Stimulated activated CD4-positive, alpha-beta T cell treated with anti-CD3 and anti-CD28 coated beads, Interleukin-4, amount 100 ng/mL, for 4 hours (primary cell): ENCODE measurements at regions not wholly inside any gene's neighbourhood (a gene's known extent, or its start where the extent isn't known, plus 50 kb on each side); places are given as distances from the start of the nearest gene placed in this dataset.

Source experiments
- DNase-seq, 2 experiments: peaks; one replicate each; pipeline ENCODE4 v3.0.0-alpha.2; 2020

GRCh38 chr3:87390821-87391220 is 114.4 kb upstream of the POU1F1 start:
- DNase-seq = no peak

- no peak for DNase-seq
Measured at GRCh38 chr3:87390353-87390752, 114.0 kb upstream of the POU1F1 start.

GRCh38 chr3:87375231-87375682 is 98.9 kb upstream of the POU1F1 start:
- no peak for DNase-seq

GRCh38 chr3:87370007-87370406 is 93.6 kb upstream of the POU1F1 start:
- DNase-seq = no peak

DNA sequence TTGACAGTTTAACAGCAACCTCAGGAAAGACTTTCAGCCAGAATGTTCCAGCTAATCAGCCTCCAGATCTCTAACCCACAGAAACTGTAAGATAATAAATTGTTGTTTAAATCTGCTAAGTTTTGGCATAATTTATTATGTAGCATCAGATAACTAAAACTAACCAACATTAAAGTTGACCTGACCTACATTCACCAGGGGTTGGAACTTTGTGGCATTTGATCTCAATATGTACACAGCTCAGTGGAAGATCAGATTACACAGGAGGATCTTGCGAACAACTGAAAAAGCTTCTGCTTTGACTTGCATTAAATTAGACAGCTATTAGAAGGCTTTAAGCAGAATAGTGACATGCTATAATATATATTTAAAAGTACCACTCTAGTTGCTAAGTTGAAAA is 91.4 kb upstream of the POU1F1 start:
- DNase-seq = no peak

- no peak for DNase-seq
Measured at GRCh38 chr3:87363721-87364120, 87.3 kb upstream of the POU1F1 start.

- DNase-seq = no peak
Measured at GRCh38 chr3:87361956-87362355, 85.6 kb upstream of the POU1F1 start.

- no peak for DNase-seq
Measured at GRCh38 chr3:87361271-87361670, 84.9 kb upstream of the POU1F1 start.

GRCh38 chr3:87359826-87360225 is 83.4 kb upstream of the POU1F1 start:
- no peak for DNase-seq

DNA sequence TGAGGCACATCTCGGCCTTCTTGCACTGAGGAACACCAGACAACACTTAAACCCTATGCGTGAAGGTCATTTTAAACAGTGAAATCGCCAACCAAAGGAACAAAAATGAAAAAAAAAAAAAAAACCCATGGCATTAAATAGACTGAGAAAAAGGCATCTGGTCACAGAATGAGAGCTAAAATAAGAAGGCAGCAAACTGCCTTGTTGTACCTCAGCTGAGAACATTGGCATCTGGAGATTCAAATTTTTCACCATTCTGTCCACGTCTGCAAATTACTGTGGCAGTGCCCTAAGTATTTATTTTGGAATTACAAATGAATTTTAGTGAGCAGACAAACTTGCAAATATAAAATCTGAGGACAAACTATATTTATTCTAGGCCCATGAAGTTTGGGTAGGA is 82.6 kb upstream of the POU1F1 start:
- no peak for DNase-seq

- DNase-seq = no peak
Measured at GRCh38 chr3:87358066-87358465, 81.7 kb upstream of the POU1F1 start.

DNA sequence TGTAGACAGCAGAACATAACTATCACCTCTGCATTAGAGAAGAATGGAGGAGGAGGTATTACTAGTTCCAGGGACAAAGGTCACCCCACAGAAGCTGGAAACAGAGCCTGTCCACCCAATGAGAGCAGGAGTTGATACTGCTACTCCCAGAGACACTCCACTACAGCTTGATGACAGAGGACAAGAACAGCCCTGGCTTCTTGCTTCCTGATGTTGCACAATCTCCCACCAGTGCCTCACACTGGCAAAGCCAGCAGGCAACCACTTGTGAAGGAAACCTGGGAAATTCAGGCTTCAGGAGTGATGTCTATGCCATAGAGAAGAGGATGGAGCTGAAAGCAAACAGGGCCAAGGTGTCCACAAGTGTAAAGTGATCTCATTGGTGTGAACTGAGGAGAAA is 78.0 kb upstream of the POU1F1 start:
- DNase-seq = no peak

DNA sequence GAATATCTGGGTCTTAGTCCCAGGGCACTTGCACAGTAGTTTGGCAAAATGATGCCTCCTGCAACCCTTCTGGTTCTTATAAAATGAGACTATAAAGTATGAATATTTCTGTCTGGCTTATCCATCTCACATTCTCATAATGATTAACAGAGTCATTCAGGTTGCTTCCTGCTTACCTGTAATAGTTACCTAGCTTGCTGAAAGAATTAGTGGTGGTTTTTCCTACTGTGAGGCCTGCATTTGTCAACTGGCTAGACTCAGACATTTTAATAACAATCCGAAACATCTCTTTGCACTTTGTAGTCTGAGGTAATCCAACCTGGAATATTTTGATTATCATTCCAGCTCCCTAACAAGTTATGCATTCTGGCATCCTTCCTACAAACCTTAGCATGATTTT is 75.6 kb upstream of the POU1F1 start:
- DNase-seq = no peak

DNA sequence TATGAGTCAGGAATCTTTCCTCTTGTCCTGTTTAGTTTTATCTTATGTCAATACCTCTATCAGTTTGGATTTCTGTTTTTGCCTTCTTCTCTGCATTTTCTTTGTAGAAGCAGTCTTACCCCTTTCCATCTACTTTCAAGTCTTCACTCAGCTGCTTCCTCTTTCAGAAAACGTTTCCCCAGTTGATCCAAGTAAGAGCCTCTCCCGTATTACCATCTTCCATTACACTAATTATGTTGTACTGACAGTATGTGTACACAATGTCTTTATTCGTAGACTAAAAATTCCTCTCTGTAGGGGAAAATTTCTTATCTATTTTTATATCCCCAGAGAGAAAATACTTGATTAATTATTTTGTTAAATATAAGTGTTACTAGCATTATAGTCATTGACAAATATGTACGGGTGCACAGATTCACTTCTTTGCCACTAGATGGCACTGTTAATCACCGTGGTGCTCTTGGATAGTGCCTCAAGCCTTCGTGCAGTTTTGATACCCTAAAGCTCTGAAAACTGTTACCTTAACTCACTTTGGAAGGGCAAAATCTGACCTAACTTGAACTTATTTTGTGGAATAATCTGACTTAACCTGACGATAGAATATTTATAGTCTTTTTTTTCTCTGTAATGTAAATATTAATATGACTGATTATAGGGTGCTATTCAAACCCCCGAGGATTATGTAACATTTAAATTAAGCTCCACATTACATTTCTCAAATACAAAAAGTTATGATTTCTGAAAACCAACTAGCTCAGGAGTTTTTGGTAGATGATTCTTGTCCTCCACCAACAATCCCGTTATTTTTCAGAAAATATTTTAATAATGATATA is 74.2 kb upstream of the POU1F1 start:
- peak in 1 of 2 experiments; percentile 3 for DNase-seq

- DNase-seq = no peak
Measured at GRCh38 chr3:87349833-87350232, 73.4 kb upstream of the POU1F1 start.

DNA sequence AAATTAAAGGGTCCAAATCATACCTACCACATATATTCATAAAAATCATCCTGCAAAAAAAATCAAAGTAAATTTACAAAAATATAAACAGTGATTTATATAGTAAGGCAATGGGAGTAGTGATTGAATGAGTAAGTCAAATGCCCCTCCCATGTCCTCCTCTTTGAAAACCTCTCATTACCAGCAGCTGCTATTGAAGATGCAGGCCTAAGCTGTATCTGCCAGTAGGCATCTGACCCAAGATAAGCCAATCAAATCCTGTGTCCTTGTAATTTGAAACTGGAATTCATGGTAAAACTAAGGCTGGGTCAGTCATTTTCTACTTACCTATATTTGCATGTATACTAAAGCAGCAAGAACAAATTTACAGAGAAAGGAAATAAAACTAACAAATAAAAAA is 60.4 kb upstream of the POU1F1 start:
- DNase-seq = no peak

GRCh38 chr3:87335931-87336330 is 59.5 kb upstream of the POU1F1 start:
- DNase-seq = no peak

- no peak for DNase-seq
Measured at GRCh38 chr3:87333393-87333892, 57.1 kb upstream of the POU1F1 start.

- no peak for DNase-seq
Measured at GRCh38 chr3:87332789-87333188, 56.4 kb upstream of the POU1F1 start.

- no peak for DNase-seq
Measured at GRCh38 chr3:87329065-87329464, 52.7 kb upstream of the POU1F1 start.
